ENCODE measurements at regions not wholly inside any gene's neighbourhood (a gene's known extent, or its start where the extent isn't known, plus 50 kb on each side); places are given as distances from the start of the nearest gene placed in this dataset.

DNA sequence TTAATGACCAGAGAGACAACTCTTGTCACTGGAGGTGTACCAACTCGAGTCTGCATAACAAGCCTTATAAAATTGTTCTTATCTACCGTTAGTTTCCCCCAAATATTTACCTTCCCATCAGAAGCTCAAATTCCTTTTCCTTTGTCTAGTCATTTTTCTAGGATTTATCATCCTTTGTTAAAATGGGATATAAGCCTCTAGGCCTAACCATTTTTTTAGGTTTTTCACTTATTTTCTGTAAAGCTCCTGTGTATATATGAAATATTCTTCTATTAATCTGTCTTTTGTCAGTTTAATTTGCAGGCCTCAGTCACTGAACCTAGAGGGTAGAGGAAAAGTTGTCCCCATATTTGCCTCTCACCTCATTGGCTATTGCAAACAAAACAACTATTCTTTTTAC, 99.6 kb upstream of the TNFAIP3 start:
- Histone ChIP-seq H3K27me3 (replicated peaks in 1 of 4; ENCODE audit: control insufficient read depth in 3 of 4, extremely low read depth in 1 of 4, insufficient read depth in 3 of 4, low read length in 3 of 4) (no peaks in the 10 kb centered on the region), H3K4me2 (ENCODE audit: insufficient read depth in 1 of 2, low read depth in 2 of 2, low read length in 2 of 2) (no peak overlapping the region), H3K56ac (replicated peaks; ENCODE audit: insufficient read length, low read depth, low read length) (no peak overlapping the region), H2BK20ac (ENCODE audit: low read length) (no peak overlapping the region), H3K23me2 (ENCODE audit: low read depth, low read length) (no peaks in the 10 kb centered on the region), H3K27ac (ENCODE audit: low read depth, low read length) (no peak overlapping the region), H3K4me3 (ENCODE audit: extremely low read depth in 1 of 4, insufficient read depth in 2 of 4, low read depth in 3 of 4, low read length in 4 of 4) (no peak overlapping the region), H3K79me2 (ENCODE audit: control insufficient read depth in 1 of 2, insufficient read depth in 2 of 2, low read length in 2 of 2) (no peaks in the 10 kb centered on the region), H3K9ac (replicated peaks in 1 of 4; ENCODE audit: extremely low read depth in 1 of 4, low read depth in 3 of 4, low read length in 3 of 4) (no peak overlapping the region), H2BK120ac (replicated peaks; ENCODE audit: low read depth, low read length) (no peak overlapping the region), H4K5ac (ENCODE audit: insufficient read length, low read depth, low read length) (no peak overlapping the region), H3K23ac (ENCODE audit: insufficient read length) (no peak overlapping the region), H2BK12ac (ENCODE audit: low read depth, low read length) (no peak overlapping the region), H3K9me3 (ENCODE audit: insufficient read depth in 2 of 2, low read depth in 1 of 2, low read length in 1 of 2) (no peaks in the 10 kb centered on the region; a peak in 1 of 4 replicates), H4K91ac (replicated peaks; ENCODE audit: insufficient read length, low read length) (no peak overlapping the region), H3K36me3 (ENCODE audit: control insufficient read depth in 2 of 4, insufficient read depth in 4 of 4, low read length in 3 of 4) (no peaks in the 10 kb centered on the region), H3K4me1 (replicated peaks in 1 of 4; ENCODE audit: control insufficient read depth in 3 of 4, insufficient read depth in 4 of 4, low read length in 3 of 4) (no peaks in the 10 kb centered on the region), H4K20me1 (replicated peaks in 1 of 2; ENCODE audit: control insufficient read depth in 1 of 2, insufficient read depth in 2 of 2, low read length in 2 of 2) (no peaks in the 10 kb centered on the region), H2BK5ac (ENCODE audit: low read depth, low read length) (no peak overlapping the region), H3K14ac (ENCODE audit: insufficient read length) (no peak overlapping the region), H2BK15ac (ENCODE audit: low read length) (no peak overlapping the region), H2AFZ (ENCODE audit: low read length) (no peak overlapping the region), H3K4ac (replicated peaks; ENCODE audit: insufficient read length, low read depth, low read length) (no peak overlapping the region), H3K79me1 (ENCODE audit: low read depth, low read length) (no peaks in the 10 kb centered on the region), H2AK5ac (ENCODE audit: low read depth, low read length) (no peak overlapping the region), H4K8ac (ENCODE audit: extremely low read depth, insufficient read depth, low read length) (no peak overlapping the region), H3K18ac (ENCODE audit: extremely low read depth, low read length) (no peak overlapping the region)
- ChIA-PET CTCF (ENCODE audit: partially characterized antibody) (no interaction called here), POLR2A (ENCODE audit: partially characterized antibody) (no interaction called here)
- no peak for FAIRE-seq
- no peak for DNase-seq (ENCODE audit: low read depth in 1 of 2, low spot score in 2 of 2)
- WGBS, 2 experiments (ENCODE audit: extremely low coverage in 1 of 2, insufficient coverage in 1 of 2, insufficient read length in 1 of 2, insufficient replicate concordance in 2 of 2, low coverage in 1 of 2, low lambda C conversion rate in 2 of 2, missing lambda C conversion rate in 1 of 2): 100% methylated on average over 2 of the region's 2 CpGs; no CpG with 5 or more reads in 1 of the 2 experiments
- TF ChIP-seq BACH1 (IDR thresholded peaks at IDR 0.05; ENCODE audit: low read length) (no peak), JUND (IDR thresholded peaks at IDR 0.05; ENCODE audit: low read length) (no peak), SP2 (IDR thresholded peaks at IDR 0.05; ENCODE audit: low read length) (no peak), RFX5 (IDR thresholded peaks at IDR 0.05; ENCODE audit: borderline replicate concordance, low read depth, low read length) (no peak), JUN (IDR thresholded peaks at IDR 0.05; ENCODE audit: low read depth, low read length) (no peak), CHD1 (IDR thresholded peaks at IDR 0.05; ENCODE audit: low read depth, low read length) (no peak), TEAD4 (IDR thresholded peaks at IDR 0.05; ENCODE audit: low read depth, low read length) (no peak), EGR1 (IDR thresholded peaks at IDR 0.05; ENCODE audit: borderline replicate concordance, low read depth, low read length) (no peak)

Data from H1 (cell line).